ENCODE measurements at regions not wholly inside any gene's neighbourhood (a gene's known extent, or its start where the extent isn't known, plus 50 kb on each side); places are given as distances from the start of the nearest gene placed in this dataset.

DNA sequence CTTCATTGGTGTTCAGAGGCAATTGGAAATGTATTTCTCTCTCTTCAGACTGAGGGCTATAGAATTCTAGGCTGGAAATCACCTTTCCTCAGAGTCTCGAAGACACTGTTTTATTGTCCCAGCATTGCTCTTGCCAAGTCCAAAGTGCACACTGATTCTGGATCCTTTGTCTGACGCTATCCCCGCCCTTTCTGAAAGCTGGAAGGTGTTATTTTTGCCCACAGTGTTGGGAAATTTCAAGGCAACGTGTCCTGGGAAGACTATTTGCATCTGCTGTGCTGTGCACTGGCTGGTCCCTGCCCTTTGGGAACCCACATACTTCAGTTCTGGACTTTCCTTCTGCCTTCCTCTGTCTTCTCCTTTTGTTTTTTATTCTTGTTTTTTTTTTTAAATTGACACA, 190.8 kb downstream of the SH3BP4 start:
- TF ChIP-seq, protein P1, sequence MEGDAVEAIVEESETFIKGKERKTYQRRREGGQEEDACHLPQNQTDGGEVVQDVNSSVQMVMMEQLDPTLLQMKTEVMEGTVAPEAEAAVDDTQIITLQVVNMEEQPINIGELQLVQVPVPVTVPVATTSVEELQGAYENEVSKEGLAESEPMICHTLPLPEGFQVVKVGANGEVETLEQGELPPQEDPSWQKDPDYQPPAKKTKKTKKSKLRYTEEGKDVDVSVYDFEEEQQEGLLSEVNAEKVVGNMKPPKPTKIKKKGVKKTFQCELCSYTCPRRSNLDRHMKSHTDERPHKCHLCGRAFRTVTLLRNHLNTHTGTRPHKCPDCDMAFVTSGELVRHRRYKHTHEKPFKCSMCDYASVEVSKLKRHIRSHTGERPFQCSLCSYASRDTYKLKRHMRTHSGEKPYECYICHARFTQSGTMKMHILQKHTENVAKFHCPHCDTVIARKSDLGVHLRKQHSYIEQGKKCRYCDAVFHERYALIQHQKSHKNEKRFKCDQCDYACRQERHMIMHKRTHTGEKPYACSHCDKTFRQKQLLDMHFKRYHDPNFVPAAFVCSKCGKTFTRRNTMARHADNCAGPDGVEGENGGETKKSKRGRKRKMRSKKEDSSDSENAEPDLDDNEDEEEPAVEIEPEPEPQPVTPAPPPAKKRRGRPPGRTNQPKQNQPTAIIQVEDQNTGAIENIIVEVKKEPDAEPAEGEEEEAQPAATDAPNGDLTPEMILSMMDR (IDR thresholded peaks at IDR 0.05) = no peak
- no peak for TF ChIP-seq POLR2A (IDR thresholded peaks at IDR 0.05)

All from breast epithelium (tissue), 3 donors.